Adrenal gland (tissue), 9 donors: ENCODE measurements at regions not wholly inside any gene's neighbourhood (a gene's known extent, or its start where the extent isn't known, plus 50 kb on each side); places are given as distances from the start of the nearest gene placed in this dataset.
"Not testable (repeated sequence)": the region's sequence is repeated elsewhere in the genome, so short reads cannot be mapped to it uniquely, and the experiment has no call there.

ENCODE experiments used
- DNase-seq, 7 donors: peaks; one replicate each; pipeline ENCODE4 v3.0.0-alpha.2; 2019 to 2020
- H3K27ac ChIP-seq, 5 donors: fragments of 200-600 bp; sonication (generic) in 4 of 5; 1 replicate in 3 of 5; 2 replicates in 2 of 5; pipeline versions ENCODE4 v1.5.1 to v1.8.0; 2016 to 2020; ENCODE audit warnings: mild to moderate bottlenecking in 1 of 5
- H3K27me3 ChIP-seq: fragments of 200-600 bp; 2 replicates; pipeline ENCODE4 v1.8.0; 2021
- H3K36me3 ChIP-seq, 2 donors: fragments of 200-600 bp; replicated peaks in 1 of 2; 1 replicate in 1 of 2; 2 replicates in 1 of 2; pipeline versions ENCODE4 v1.5.1 to v1.8.0; 2018 to 2022
- H3K4me1 ChIP-seq, 2 donors: fragments of 200-600 bp; replicated peaks in 1 of 2; 1 replicate in 1 of 2; 2 replicates in 1 of 2; pipeline versions ENCODE4 v1.5.1 to v1.8.0; 2018 to 2021
- H3K4me3 ChIP-seq, 4 donors: fragments of 200-600 bp; sonication (generic) in 3 of 4; one replicate each; pipeline ENCODE4 v1.5.1; 2016 to 2018
- H3K9me3 ChIP-seq, 3 donors: fragments of 200-600 bp; sonication (generic) in 1 of 3; replicated peaks in 1 of 3; 1 replicate in 2 of 3; 2 replicates in 1 of 3; pipeline versions ENCODE4 v1.5.1 to v1.8.0; 2016 to 2021
- CTCF ChIP-seq, 6 experiments: fragments of 450-650 bp in 4 of 6; fragments of 200-600 bp in 2 of 6; sonication (generic) in 1 of 6; IDR thresholded peaks; 1 replicate in 5 of 6; 2 replicates in 1 of 6; pipeline versions ENCODE4 v1.5.1 to v1.8.0; 2016 to 2021; ENCODE audit warnings: antibody characterized with exemption in 6 of 6, mild to moderate bottlenecking in 2 of 6, moderate library complexity in 1 of 6
- POLR2A ChIP-seq, 2 donors: fragments of 450-650 bp; IDR thresholded peaks; one replicate each; pipeline ENCODE4 v1.6.1; 2017; ENCODE audit warnings: antibody characterized with exemption in 2 of 2, mild to moderate bottlenecking in 2 of 2, moderate library complexity in 1 of 2
- WGBS, 4 donors: extraction: QIAGEN DNeasy Blood & Tissue Kit in 2 of 4; methylation state at CpG; one replicate each; pipeline versions ENCODE4 v1.1.5 to v1.1.7; 2013 to 2017; 5-methylcytosine and 5-hydroxymethylcytosine counted together
- intact Hi-C, 2 donors: fragments of 100-400 bp; cut with DNase I; formaldehyde crosslinking; loops; one replicate each; pipeline versions ENCODE4 v1.14.1 to v1.15.0; 2022 to 2023
- donor health status: healthy with polysubstance abuse.
- donor health status: Bipolar disorder and iron deficiency.
- donor health status: DM: yes; HTN: yes; CAD: no.
- donor health status: DM: no; HTN: no; CAD: no.
- donor health status: DM: no; HTN: no; CAD: no.

GRCh38 chr5:124614105-124614504 lies 132.3 kb downstream of the ZNF608 start:
- no peak for DNase-seq
- Histone ChIP-seq H3K27me3 (no peaks in the 10 kb centered on the region), H3K27ac (no peak overlapping the region), H3K9me3 (no peaks in the 10 kb centered on the region), H3K4me3 (no peak overlapping the region), H3K4me1 (no peaks in the 10 kb centered on the region), H3K36me3 (no peaks in the 10 kb centered on the region)
- intact Hi-C loops, result no loop called here
- WGBS, 4 donors, result 0 to 46% (median 36%) methylated on average over 1 of the region's 1 CpG
- TF ChIP-seq CTCF (IDR thresholded peaks at IDR 0.05) (no peak), POLR2A (IDR thresholded peaks at IDR 0.05) (no peak)

- no peaks in the 10 kb centered on the region for H3K27me3 ChIP-seq
- no peak for TF ChIP-seq POLR2A (IDR thresholded peaks at IDR 0.05)
- no peak for TF ChIP-seq CTCF (IDR thresholded peaks at IDR 0.05)
- no peak overlapping the region for H3K4me3 ChIP-seq
- WGBS, 4 donors, result 87 to 99% (median 93%) methylated on average over 3 of the region's 3 CpGs
- intact Hi-C loops, result no loop called here
- no peaks in the 10 kb centered on the region for H3K36me3 ChIP-seq
- H3K9me3 ChIP-seq, result no peaks in the 10 kb centered on the region
- no peak overlapping the region for H3K27ac ChIP-seq
- DNase-seq, result no peak
- no peaks in the 10 kb centered on the region for H3K4me1 ChIP-seq
Measured at GRCh38 chr5:124613273-124613953, 133.0 kb downstream of the ZNF608 start.

- no peak for DNase-seq
- no peaks in the 10 kb centered on the region for H3K36me3 ChIP-seq
- H3K27me3 ChIP-seq, result no peaks in the 10 kb centered on the region
- H3K4me1 ChIP-seq, result no peaks in the 10 kb centered on the region
- H3K27ac ChIP-seq, result no peak overlapping the region
- no peaks in the 10 kb centered on the region for H3K9me3 ChIP-seq
- intact Hi-C loops, result no loop called here
- no peak overlapping the region for H3K4me3 ChIP-seq
- TF ChIP-seq POLR2A (IDR thresholded peaks at IDR 0.05) (no peak), CTCF (IDR thresholded peaks at IDR 0.05) (no peak)
- 78 to 90% (median 81%) methylated on average over 7 of the region's 7 CpGs for WGBS, 4 donors
Measured at GRCh38 chr5:124612023-124612422, 134.4 kb downstream of the ZNF608 start.

GRCh38 chr5:124611262-124611661 lies 135.2 kb downstream of the ZNF608 start:
- H3K9me3 ChIP-seq, H3K4me1 ChIP-seq, H3K36me3 ChIP-seq, intact Hi-C loops, H3K27me3 ChIP-seq, H3K27ac ChIP-seq, DNase-seq, H3K4me3 ChIP-seq: not testable (repeated sequence)
- WGBS, 4 donors, result 90 to 100% (median 100%) methylated on average over 1 of the region's 1 CpG

- 81 to 95% (median 90%) methylated on average over 1 of the region's 1 CpG for WGBS, 4 donors
- not testable (repeated sequence) for H3K27ac ChIP-seq, DNase-seq, H3K9me3 ChIP-seq, H3K4me3 ChIP-seq, H3K4me1 ChIP-seq, H3K27me3 ChIP-seq, H3K36me3 ChIP-seq
- intact Hi-C loops, result loop anchor here in 1 of 2 donors (10.0 kb wide), 1 partner anchor 75 kb away; no protein-coding TSS in a partner anchor
Measured at GRCh38 chr5:124609685-124610084, 136.8 kb downstream of the ZNF608 start.
